ENCODE measurements at regions not wholly inside any gene's neighbourhood (a gene's known extent, or its start where the extent isn't known, plus 50 kb on each side); places are given as distances from the start of the nearest gene placed in this dataset.

DNA sequence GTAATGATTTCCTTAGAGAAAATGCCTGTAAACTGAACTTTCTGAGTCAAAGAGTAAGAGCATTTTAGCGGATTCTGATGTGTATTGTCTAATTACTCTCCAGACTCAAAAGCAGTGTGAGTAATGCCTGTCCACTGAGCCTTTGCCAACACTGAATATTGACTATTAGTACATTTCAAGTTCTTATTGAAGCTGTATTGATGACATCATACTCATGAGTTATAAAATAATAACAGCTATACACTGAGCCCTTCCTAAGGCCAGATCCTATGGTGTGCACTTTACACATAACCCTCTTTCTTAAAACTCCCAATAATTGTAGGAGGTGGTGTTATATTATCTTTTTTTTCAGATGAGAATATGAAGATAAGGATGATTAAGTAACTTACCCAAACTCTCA is 152.8 kb upstream of the TRPC7 start:
- H3K36me3 ChIP-seq (ENCODE audit: control insufficient read depth, insufficient read depth, low read length): no peaks in the 10 kb centered on the region
- H3K4me1 ChIP-seq (ENCODE audit: control insufficient read depth, insufficient read depth, low read length): no peaks in the 10 kb centered on the region
- 100% methylated on average over 1 of the region's 1 CpG for WGBS, 2 experiments
- no peaks in the 10 kb centered on the region for H3K27me3 ChIP-seq (ENCODE audit: control insufficient read depth, insufficient read depth, low read length, poor library complexity, severe bottlenecking)
- no peak overlapping the region for H3K27ac ChIP-seq (ENCODE audit: insufficient read depth, low read depth, low read length, poor library complexity, severe bottlenecking)
- H3K9me3 ChIP-seq (ENCODE audit: control insufficient read depth, low read length): no peaks in the 10 kb centered on the region
- no peak overlapping the region for H3K4me3 ChIP-seq (ENCODE audit: insufficient read depth, low read depth, low read length)

DNA sequence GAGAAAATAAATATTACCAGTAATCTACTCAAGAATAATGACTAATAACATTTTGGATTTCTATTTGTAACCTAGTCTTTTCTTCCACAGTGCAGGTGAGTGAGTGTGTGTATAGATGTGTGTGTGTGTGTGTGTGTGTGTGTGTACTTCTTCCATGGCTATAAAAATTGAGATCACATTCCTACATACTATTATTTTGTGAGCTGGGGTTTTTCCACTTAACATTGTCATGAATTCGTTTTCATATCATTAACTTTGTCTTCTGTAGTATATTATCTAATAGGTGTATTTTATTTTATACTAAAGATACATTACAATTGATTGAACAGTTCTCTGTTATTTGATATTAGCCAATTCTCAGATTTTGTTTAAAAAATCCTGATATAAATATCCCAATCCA is 152.4 kb upstream of the TRPC7 start:
- Histone ChIP-seq H3K36me3 (ENCODE audit: control insufficient read depth, insufficient read depth, low read length) (no peaks in the 10 kb centered on the region), H3K27ac (ENCODE audit: insufficient read depth, low read depth, low read length, poor library complexity, severe bottlenecking) (no peak overlapping the region), H3K9me3 (ENCODE audit: control insufficient read depth, low read length) (no peaks in the 10 kb centered on the region), H3K27me3 (ENCODE audit: control insufficient read depth, insufficient read depth, low read length, poor library complexity, severe bottlenecking) (no peaks in the 10 kb centered on the region), H3K4me3 (ENCODE audit: insufficient read depth, low read depth, low read length) (no peak overlapping the region), H3K4me1 (ENCODE audit: control insufficient read depth, insufficient read depth, low read length) (no peaks in the 10 kb centered on the region)
- WGBS, 2 experiments: no CpG with 5 or more reads among the region's 1 CpG

DNA sequence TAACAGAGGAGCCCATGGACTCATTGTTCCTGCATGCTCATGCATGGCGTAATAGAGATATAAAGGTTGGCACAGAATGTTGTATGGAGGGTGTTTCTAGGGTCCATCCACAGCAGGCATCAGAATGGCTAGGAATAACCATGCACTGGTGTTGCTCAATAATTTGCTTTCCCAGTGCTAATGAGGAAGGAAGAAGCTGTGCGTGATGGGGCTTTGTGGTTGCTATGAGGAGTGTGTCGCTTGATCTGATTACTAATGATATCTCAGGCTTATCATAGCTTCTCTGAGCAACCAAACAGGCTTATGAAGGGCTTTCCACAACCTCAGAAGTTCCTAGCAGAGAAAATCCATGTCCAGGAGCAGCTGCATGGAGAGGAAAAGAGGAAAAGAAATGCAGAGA is 151.3 kb upstream of the TRPC7 start:
- Histone ChIP-seq H3K9me3 (ENCODE audit: control insufficient read depth, low read length) (no peaks in the 10 kb centered on the region), H3K27ac (ENCODE audit: insufficient read depth, low read depth, low read length, poor library complexity, severe bottlenecking) (no peak overlapping the region), H3K36me3 (ENCODE audit: control insufficient read depth, insufficient read depth, low read length) (no peaks in the 10 kb centered on the region), H3K4me3 (ENCODE audit: insufficient read depth, low read depth, low read length) (no peak overlapping the region), H3K4me1 (ENCODE audit: control insufficient read depth, insufficient read depth, low read length) (no peaks in the 10 kb centered on the region), H3K27me3 (ENCODE audit: control insufficient read depth, insufficient read depth, low read length, poor library complexity, severe bottlenecking) (no peaks in the 10 kb centered on the region)
- 90 to 95% methylated on average over 3 of the region's 3 CpGs for WGBS, 2 experiments

DNA sequence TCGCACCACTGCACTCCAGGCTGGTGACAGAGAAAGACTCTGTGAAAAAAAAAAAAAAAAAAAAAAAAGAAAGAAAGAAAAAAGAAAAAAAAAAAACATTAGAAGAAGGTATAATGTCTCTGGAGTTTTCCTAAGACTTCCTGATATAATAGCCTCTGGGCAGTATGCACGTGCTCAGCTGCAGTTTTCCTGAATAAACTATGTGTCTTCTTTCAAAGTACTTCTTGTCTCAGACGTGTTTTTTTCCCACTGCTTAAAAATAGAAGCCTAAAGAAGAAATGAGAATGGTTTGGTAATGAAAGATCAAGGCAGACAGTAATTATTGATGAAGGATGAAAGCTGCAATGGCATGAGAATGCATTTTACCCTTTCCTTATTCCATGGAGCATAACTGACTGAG is 148.1 kb upstream of the TRPC7 start:
- H3K36me3 ChIP-seq (ENCODE audit: control insufficient read depth, insufficient read depth, low read length): no peaks in the 10 kb centered on the region
- H3K4me3 ChIP-seq (ENCODE audit: insufficient read depth, low read depth, low read length): no peak overlapping the region
- no peak overlapping the region for H3K27ac ChIP-seq (ENCODE audit: insufficient read depth, low read depth, low read length, poor library complexity, severe bottlenecking)
- H3K4me1 ChIP-seq (ENCODE audit: control insufficient read depth, insufficient read depth, low read length): no peaks in the 10 kb centered on the region
- no peaks in the 10 kb centered on the region for H3K9me3 ChIP-seq (ENCODE audit: control insufficient read depth, low read length)
- H3K27me3 ChIP-seq (ENCODE audit: control insufficient read depth, insufficient read depth, low read length, poor library complexity, severe bottlenecking): no peaks in the 10 kb centered on the region
- 92 to 94% methylated on average over 2 to 3 of the region's 3 CpGs for WGBS, 2 experiments

DNA sequence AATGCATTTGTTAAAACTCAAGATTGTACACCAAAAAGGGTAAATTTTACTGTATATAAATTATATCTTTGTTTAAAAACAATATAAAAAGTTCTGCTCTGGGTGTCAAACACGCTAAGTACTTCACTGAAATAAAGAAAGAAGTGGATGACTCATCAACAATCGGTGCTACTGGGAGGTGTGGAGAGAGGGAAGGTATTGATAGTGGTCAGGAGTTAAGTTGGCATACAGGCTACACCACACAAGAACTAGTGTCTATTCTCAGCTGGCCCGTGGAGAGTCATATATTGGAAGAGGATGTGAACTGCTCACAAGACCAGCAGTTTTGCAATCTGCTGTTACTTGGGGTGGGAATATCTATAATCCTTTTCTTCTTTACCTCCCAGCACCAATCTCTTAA is 145.7 kb upstream of the TRPC7 start:
- 71 to 89% methylated on average over 2 to 3 of the region's 3 CpGs for WGBS, 2 experiments

DNA sequence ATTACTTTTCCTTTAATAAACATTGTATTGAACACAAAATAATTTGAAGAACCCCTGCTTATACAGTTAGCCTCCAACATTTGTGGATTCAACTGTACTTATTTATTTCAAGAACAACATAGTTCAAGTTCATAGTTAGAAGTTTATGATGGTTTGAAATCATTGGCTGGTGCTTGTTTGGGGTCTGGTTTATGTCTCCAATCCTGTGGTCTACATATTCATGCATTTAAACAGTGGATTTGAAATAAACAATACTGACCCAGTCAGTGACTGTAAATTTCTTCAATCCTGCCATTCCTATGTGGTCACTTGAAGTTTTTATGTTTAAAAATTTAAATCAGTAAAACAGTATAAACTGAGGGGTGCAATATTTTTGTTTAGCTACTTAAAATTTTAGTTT is 145.1 kb upstream of the TRPC7 start:
- Histone ChIP-seq H3K27me3 (ENCODE audit: control insufficient read depth, insufficient read depth, low read length, poor library complexity, severe bottlenecking) (no peaks in the 10 kb centered on the region), H3K4me3 (ENCODE audit: insufficient read depth, low read depth, low read length) (no peak overlapping the region), H3K27ac (ENCODE audit: insufficient read depth, low read depth, low read length, poor library complexity, severe bottlenecking) (no peak overlapping the region), H3K4me1 (ENCODE audit: control insufficient read depth, insufficient read depth, low read length) (no peaks in the 10 kb centered on the region), H3K36me3 (ENCODE audit: control insufficient read depth, insufficient read depth, low read length) (no peaks in the 10 kb centered on the region), H3K9me3 (ENCODE audit: control insufficient read depth, low read length) (no peaks in the 10 kb centered on the region)

More for the DNA sequence above, 145.7 kb upstream of the TRPC7 start:
- no peaks in the 10 kb centered on the region for H3K36me3 ChIP-seq (ENCODE audit: control insufficient read depth, insufficient read depth, low read length)
- no peaks in the 10 kb centered on the region for H3K9me3 ChIP-seq (ENCODE audit: control insufficient read depth, low read length)
- H3K4me3 ChIP-seq (ENCODE audit: insufficient read depth, low read depth, low read length): no peak overlapping the region
- H3K4me1 ChIP-seq (ENCODE audit: control insufficient read depth, insufficient read depth, low read length): no peaks in the 10 kb centered on the region
- H3K27ac ChIP-seq (ENCODE audit: insufficient read depth, low read depth, low read length, poor library complexity, severe bottlenecking): no peak overlapping the region
- no peaks in the 10 kb centered on the region for H3K27me3 ChIP-seq (ENCODE audit: control insufficient read depth, insufficient read depth, low read length, poor library complexity, severe bottlenecking)

DNA sequence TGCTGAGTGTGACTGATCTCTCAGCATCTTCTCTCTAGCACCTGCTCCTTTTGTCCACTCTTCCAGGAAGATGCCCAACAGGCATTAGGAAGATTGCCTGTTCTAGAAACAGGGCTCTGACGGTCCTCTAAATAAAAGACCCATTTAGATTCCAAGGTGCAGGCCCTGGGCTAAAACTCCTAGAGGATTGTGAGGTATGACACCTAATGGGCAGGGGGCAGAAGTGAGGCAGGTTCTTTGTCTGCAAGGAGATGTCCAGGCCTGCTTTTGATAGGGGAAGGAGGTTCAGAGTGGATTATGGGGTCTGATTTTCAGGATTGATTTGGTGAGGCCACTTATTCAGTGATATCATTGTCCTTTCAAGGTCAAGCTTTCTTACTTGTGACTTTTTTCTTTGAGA is 140.8 kb upstream of the TRPC7 start:
- 55 to 67% methylated on average over 1 of the region's 1 CpG for whole genome bisulfite sequencing, 2 experiments
- Histone ChIP-seq H3K27ac (ENCODE audit: insufficient read depth, low read depth, low read length, poor library complexity, severe bottlenecking) (no peak overlapping the region), H3K36me3 (ENCODE audit: control insufficient read depth, insufficient read depth, low read length) (no peaks in the 10 kb centered on the region), H3K4me3 (ENCODE audit: insufficient read depth, low read depth, low read length) (no peak overlapping the region), H3K4me1 (ENCODE audit: control insufficient read depth, insufficient read depth, low read length) (peaks cover 3% of the 10 kb centered on the region), H3K27me3 (ENCODE audit: control insufficient read depth, insufficient read depth, low read length, poor library complexity, severe bottlenecking) (no peaks in the 10 kb centered on the region), H3K9me3 (ENCODE audit: control insufficient read depth, low read length) (no peaks in the 10 kb centered on the region)

DNA sequence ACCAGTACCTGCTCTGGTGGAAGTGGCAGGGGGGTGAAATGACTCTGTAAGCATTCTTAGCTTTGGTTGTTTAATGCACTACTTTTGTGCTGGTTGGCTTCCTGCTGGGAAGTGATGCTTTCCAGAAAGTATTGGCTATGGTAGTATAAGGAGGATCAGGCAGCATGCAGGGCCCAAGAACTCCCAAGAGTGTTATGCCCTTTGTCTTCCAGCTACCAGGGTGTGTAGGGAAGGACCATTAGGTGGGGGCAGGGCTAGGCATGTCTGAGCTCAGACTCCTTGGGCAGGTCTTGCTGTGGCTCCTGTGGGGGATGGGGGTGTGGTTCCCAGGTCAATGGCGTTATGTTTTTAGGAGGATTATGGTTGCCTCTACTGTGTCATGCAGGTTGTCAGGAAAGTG is 135.8 kb upstream of the TRPC7 start:
- no peak overlapping the region for H3K27ac ChIP-seq (ENCODE audit: insufficient read depth, low read depth, low read length, poor library complexity, severe bottlenecking)
- no peaks in the 10 kb centered on the region for H3K27me3 ChIP-seq (ENCODE audit: control insufficient read depth, insufficient read depth, low read length, poor library complexity, severe bottlenecking)
- H3K4me3 ChIP-seq (ENCODE audit: insufficient read depth, low read depth, low read length): no peak overlapping the region
- peaks cover 5% of the 10 kb centered on the region for H3K4me1 ChIP-seq (ENCODE audit: control insufficient read depth, insufficient read depth, low read length)
- H3K36me3 ChIP-seq (ENCODE audit: control insufficient read depth, insufficient read depth, low read length): no peaks in the 10 kb centered on the region
- H3K9me3 ChIP-seq (ENCODE audit: control insufficient read depth, low read length): no peaks in the 10 kb centered on the region
- WGBS, 2 experiments: 95 to 100% methylated on average over 1 of the region's 1 CpG

DNA sequence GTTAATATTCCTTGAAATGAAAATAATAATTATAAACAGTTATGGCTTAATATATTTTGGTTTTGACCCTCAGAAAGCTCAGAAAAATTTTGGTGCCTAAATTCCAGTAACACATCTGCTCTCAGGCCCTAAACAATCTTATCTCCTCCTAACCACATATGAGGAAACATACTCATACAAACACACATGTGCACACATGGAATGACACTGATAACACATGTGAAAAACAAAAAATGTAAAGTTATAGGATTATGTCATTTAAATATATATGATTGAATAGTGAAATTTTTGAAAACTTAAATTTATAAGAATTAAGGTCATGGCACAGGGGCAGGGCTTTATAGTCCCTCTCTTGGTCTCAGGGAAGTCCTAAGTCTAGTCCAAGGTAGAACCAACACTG is 127.2 kb upstream of the TRPC7 start:
- Histone ChIP-seq H3K27ac (ENCODE audit: insufficient read depth, low read depth, low read length, poor library complexity, severe bottlenecking) (no peak overlapping the region), H3K4me3 (ENCODE audit: insufficient read depth, low read depth, low read length) (no peak overlapping the region), H3K4me1 (ENCODE audit: control insufficient read depth, insufficient read depth, low read length) (no peaks in the 10 kb centered on the region), H3K36me3 (ENCODE audit: control insufficient read depth, insufficient read depth, low read length) (no peaks in the 10 kb centered on the region), H3K27me3 (ENCODE audit: control insufficient read depth, insufficient read depth, low read length, poor library complexity, severe bottlenecking) (no peaks in the 10 kb centered on the region), H3K9me3 (ENCODE audit: control insufficient read depth, low read length) (no peaks in the 10 kb centered on the region)

DNA sequence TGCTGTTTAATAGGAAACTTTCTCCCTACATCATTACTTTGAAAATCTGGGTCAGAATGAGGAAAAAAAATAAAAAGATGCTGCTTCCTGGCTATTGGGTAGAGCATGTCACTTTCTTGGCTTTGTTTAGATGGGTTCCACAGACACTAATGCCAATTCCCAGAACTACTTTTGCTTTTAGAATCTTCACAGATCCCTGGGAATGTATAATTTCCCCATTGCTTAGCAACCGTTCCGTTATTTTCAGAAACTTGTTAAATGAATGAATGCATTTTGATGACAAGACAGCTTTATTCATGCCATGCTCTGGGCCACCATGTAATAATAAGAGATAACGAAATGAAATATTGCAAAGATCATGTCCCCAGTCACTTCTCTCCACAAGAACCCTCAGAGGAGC is 126.5 kb upstream of the TRPC7 start:
- H3K36me3 ChIP-seq (ENCODE audit: control insufficient read depth, insufficient read depth, low read length): no peaks in the 10 kb centered on the region
- 97% methylated on average over 3 of the region's 3 CpGs; no CpG with 5 or more reads in 1 of the 2 experiments for WGBS, 2 experiments

DNA sequence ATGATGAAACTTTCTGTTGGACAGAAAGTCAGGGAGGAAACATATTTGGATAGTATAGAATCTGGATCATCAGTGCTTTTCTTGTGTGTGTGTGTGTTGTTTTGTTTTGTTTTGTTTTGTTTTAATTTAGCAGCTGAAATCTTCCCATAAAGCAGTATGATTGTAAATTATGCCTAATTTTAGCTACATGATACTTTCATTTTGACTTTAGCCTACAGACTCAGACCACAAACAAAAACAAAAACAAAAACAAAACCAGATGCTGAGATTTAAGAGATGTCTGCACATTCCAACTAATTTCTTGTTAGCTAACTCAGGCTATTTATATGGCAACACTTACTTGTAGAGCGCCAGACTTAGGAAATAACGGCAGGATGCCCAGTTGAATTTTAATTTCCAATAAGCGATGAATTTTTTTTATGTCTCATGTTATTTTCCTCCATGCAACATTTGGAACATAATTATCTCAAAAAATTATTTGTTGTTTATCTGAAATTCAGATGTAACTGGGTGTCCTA is 119.5 kb upstream of the TRPC7 start:
- H3K27me3 ChIP-seq (ENCODE audit: control insufficient read depth, insufficient read depth, low read length, poor library complexity, severe bottlenecking): no peaks in the 10 kb centered on the region
- H3K9me3 ChIP-seq (ENCODE audit: control insufficient read depth, low read length): no peaks in the 10 kb centered on the region
- no peaks in the 10 kb centered on the region for H3K4me1 ChIP-seq (ENCODE audit: control insufficient read depth, insufficient read depth, low read length)
- H3K4me3 ChIP-seq (ENCODE audit: insufficient read depth, low read depth, low read length): no peak overlapping the region
- WGBS, 2 experiments: 96 to 98% methylated on average over 3 of the region's 3 CpGs
- H3K36me3 ChIP-seq (ENCODE audit: control insufficient read depth, insufficient read depth, low read length): no peaks in the 10 kb centered on the region
- no peak overlapping the region for H3K27ac ChIP-seq (ENCODE audit: insufficient read depth, low read depth, low read length, poor library complexity, severe bottlenecking)

More for the DNA sequence above, 126.5 kb upstream of the TRPC7 start:
- Histone ChIP-seq H3K27me3 (ENCODE audit: control insufficient read depth, insufficient read depth, low read length, poor library complexity, severe bottlenecking) (no peaks in the 10 kb centered on the region), H3K4me1 (ENCODE audit: control insufficient read depth, insufficient read depth, low read length) (no peaks in the 10 kb centered on the region), H3K27ac (ENCODE audit: insufficient read depth, low read depth, low read length, poor library complexity, severe bottlenecking) (no peak overlapping the region), H3K4me3 (ENCODE audit: insufficient read depth, low read depth, low read length) (no peak overlapping the region), H3K9me3 (ENCODE audit: control insufficient read depth, low read length) (no peaks in the 10 kb centered on the region)

Measured in ectodermal cell (in vitro differentiated cells).